NCI-H82 (cell line): ENCODE measurements at regions not wholly inside any gene's neighbourhood (a gene's known extent, or its start where the extent isn't known, plus 50 kb on each side); places are given as distances from the start of the nearest gene placed in this dataset.
"Not testable (repeated sequence)": the region's sequence is repeated elsewhere in the genome, so short reads cannot be mapped to it uniquely, and the experiment has no call there.

Source experiments
- DNase-seq: peaks from one replicate; lab custom pipeline; 2025; lab: John Stamatoyannopoulos, UW

GRCh38 chr12:56872366-56872765 is 61.8 kb downstream of the SDR9C7 start:
- DNase-seq, result no peak

GRCh38 chr12:56867216-56867615 is 67.0 kb downstream of the SDR9C7 start:
- DNase-seq, result no peak

- no peak for DNase-seq
Measured at GRCh38 chr12:56866493-56866892, 67.7 kb downstream of the SDR9C7 start.

- no peak for DNase-seq
Measured at GRCh38 chr12:56864318-56864717, 69.9 kb downstream of the SDR9C7 start.

GRCh38 chr12:56863789-56864188 is 70.4 kb downstream of the SDR9C7 start:
- DNase-seq, result no peak

- no peak for DNase-seq
Measured at GRCh38 chr12:56862264-56862663, 71.9 kb downstream of the SDR9C7 start.

GRCh38 chr12:56853392-56853978 is 80.7 kb downstream of the SDR9C7 start:
- not testable (repeated sequence) for DNase-seq

GRCh38 chr12:56851462-56851861 is 82.7 kb downstream of the SDR9C7 start:
- no peak for DNase-seq

- peak; percentile 6 for DNase-seq
Measured at GRCh38 chr12:56840922-56841321, 77.8 kb downstream of the HSD17B6 start.

- DNase-seq, result peak; percentile 43
Measured at GRCh38 chr12:56839915-56840325, 76.8 kb downstream of the HSD17B6 start.

- DNase-seq, result no peak
Measured at GRCh38 chr12:56839489-56839848, 76.3 kb downstream of the HSD17B6 start.

- DNase-seq, result no peak
Measured at GRCh38 chr12:56838621-56839488, 75.7 kb downstream of the HSD17B6 start.
